ENCODE measurements at regions not wholly inside any gene's neighbourhood (a gene's known extent, or its start where the extent isn't known, plus 50 kb on each side); places are given as distances from the start of the nearest gene placed in this dataset.

GRCh38 chr5:93226202-93226735 is 354.8 kb downstream of the NR2F1-AS1 start:
- TF ChIP-seq CTCF (conservative IDR thresholded peaks at IDR 0.05 in 1 of 2, IDR thresholded peaks at IDR 0.05 in 1 of 2; ENCODE audit: extremely low read depth in 1 of 2, insufficient read depth in 1 of 2, low read depth in 1 of 2, low read length in 2 of 2), result no peak
- no peak for TF ChIP-seq EZH2 (IDR thresholded peaks at IDR 0.05; ENCODE audit: borderline replicate concordance, low read length)
